LNCaP clone FGC (cell line): ENCODE measurements at regions not wholly inside any gene's neighbourhood (a gene's known extent, or its start where the extent isn't known, plus 50 kb on each side); places are given as distances from the start of the nearest gene placed in this dataset.
"Not testable (repeated sequence)": the region's sequence is repeated elsewhere in the genome, so short reads cannot be mapped to it uniquely, and the experiment has no call there.

Source experiments
- DNase-seq: peaks from one replicate; pipeline ENCODE4 v3.0.0-alpha.2; 2011; ENCODE audit warnings: low read depth
- H3K4me3 ChIP-seq: 2 replicates; pipeline ENCODE4 v1.5.1; 2011; ENCODE audit warnings: mild to moderate bottlenecking, low read depth, low read length, control low read depth
- CTCF ChIP-seq: IDR thresholded peaks from 2 replicates; pipeline ENCODE4 v1.5.1; 2012; ENCODE audit warnings: mild to moderate bottlenecking; ENCODE audit not compliant: control insufficient read depth, insufficient read depth; ENCODE audit errors: extremely low read depth

DNA sequence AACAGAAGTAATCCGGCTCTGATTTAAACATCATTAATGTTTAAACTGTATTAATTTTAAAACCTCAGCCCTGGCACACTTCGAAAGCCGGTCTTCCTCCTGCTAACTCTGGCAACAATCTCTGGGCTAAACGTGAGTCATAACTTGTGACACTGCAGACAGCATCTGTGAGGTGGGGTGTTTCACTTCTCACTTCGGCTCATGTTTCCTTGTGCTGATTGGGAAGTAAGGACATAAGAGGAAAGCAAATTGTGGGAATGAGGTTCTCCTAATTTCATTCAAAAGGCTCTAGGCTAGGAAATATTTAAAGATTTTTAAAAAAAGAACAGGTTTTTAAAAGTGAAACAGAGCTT lies 139.9 kb upstream of the USP9X start:
- no peak for DNase-seq
- no peak for TF ChIP-seq CTCF
- H3K4me3 ChIP-seq: no peak overlapping the region

GRCh38 chrX:40947276-40947675 lies 138.0 kb upstream of the USP9X start:
- DNase-seq: no peak
- TF ChIP-seq CTCF: no peak
- H3K4me3 ChIP-seq: no peak overlapping the region

DNA sequence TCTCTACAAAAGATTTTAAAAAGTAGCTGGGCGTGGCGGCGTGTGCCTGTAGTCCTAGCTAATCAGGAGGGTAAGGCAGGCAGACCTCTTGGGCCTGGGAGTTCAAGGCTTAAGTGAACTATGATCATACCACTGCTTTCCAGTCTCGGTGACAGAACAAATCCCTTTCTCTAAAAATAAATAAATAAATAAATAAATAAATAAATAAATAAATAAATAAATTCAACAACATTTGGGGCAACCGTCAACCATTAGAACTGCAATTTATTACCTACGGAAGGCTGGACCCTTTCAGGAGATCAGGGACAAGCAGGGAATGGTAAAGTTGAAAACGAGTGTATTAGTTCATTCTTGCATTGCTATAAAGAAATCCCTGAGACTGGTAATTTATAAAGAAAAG lies 136.2 kb upstream of the USP9X start:
- DNase-seq: no peak
- no peak overlapping the region for H3K4me3 ChIP-seq
- no peak for TF ChIP-seq CTCF

DNA sequence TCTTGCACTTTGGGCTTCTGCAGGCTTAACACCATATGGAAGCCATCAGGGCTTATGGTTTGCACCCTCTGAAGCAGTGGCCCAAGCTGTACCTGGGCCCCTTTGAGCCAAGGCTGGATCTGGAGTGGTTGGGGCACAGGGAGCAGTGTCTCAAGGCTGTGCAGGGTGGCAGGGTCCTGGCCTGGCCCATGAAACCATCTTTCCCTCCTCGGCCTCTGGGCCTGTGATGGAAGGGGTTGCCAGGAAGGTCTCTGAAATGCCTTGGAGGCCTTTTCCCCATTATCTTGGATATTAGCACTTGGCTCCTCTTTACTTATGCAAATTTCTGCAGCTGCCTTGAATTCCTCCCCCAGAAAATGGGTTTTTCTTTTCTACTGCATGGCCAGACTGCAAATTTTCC lies 134.7 kb upstream of the USP9X start:
- no peak overlapping the region for H3K4me3 ChIP-seq
- no peak for TF ChIP-seq CTCF
- no peak for DNase-seq

DNA sequence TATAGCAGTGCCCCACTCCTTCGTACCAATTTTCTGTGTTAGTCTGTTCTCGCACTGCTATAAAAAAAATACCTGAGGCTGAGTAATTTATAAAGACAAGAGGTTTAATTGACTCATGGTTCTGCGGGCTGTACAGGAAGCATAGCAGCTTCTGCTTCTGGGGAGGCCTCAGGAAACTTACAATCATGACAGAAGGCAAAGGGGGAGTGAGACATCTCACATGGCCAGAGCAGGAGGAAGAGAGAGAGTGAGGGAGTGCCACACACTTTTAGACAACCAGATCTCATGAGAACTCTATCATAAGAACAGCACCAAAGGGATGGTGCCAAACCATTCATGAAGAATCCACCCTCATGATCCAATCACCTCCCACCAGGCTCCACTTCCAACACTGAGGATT lies 133.8 kb upstream of the USP9X start:
- not testable (repeated sequence) for H3K4me3 ChIP-seq

DNA sequence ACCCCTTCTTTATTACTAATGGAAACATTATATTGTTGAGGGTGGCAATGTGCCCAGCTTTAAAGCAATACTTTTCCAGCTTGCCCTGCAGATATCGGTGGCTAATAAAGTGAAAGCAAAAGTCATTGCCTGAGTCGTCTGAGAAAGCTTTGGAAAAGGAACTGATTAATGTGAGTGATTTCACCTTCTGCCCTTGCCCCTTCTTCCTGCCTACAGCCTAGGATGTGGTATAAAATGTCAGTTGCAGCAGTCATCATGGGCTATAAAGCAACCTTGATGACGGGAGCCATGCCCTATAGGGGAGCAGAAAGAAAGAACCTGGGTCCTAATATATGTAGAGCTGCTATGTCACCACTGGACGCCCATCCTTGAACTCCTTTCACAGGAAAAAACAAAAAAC lies 132.4 kb upstream of the USP9X start:
- TF ChIP-seq CTCF: no peak
- H3K4me3 ChIP-seq: no peak overlapping the region
- DNase-seq: no peak

More for the DNA sequence above, 133.8 kb upstream of the USP9X start:
- DNase-seq: not testable (repeated sequence)

DNA sequence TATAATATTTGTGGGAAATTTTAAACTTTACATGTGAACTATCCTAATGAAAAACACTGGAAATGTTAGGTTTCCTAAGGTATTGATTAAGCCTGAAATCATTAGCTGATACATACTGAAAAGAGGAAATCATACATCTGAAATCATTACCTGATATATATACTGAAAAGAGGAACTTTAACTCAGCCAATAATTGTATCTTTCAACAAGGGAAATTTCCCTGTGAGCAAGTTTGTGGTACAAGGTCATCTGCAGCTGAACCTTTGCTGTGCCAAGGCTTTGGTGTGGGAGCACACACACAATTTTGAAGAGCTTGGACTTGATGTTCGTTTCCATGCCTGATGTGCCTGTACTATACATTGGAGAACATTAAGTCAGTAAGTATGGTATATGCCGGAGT lies 131.9 kb upstream of the USP9X start:
- no peak for DNase-seq
- no peak overlapping the region for H3K4me3 ChIP-seq
- TF ChIP-seq CTCF: no peak

GRCh38 chrX:40960041-40960440 lies 125.2 kb upstream of the USP9X start:
- DNase-seq: no peak
- TF ChIP-seq CTCF: no peak
- H3K4me3 ChIP-seq: no peak overlapping the region
